ENCODE measurements at regions not wholly inside any gene's neighbourhood (a gene's known extent, or its start where the extent isn't known, plus 50 kb on each side); places are given as distances from the start of the nearest gene placed in this dataset.

- TF ChIP-seq CTCF (IDR thresholded peaks at IDR 0.05; ENCODE audit: low read depth, low read length), result no peak
Observed at GRCh38 chr3:10599444-10599843, 94.1 kb upstream of the ATP2B2 start.

GRCh38 chr3:10600296-10600714, 94.9 kb upstream of the ATP2B2 start:
- no peak overlapping the region for H3K4me3 ChIP-seq (ENCODE audit: low read depth, low read length)
- no peak for TF ChIP-seq CTCF (IDR thresholded peaks at IDR 0.05; ENCODE audit: low read depth, low read length)

More at GRCh38 chr3:10599444-10599843, 94.1 kb upstream of the ATP2B2 start:
- H3K4me3 ChIP-seq (ENCODE audit: low read depth, low read length), result no peak overlapping the region

GRCh38 chr3:10600726-10601125, 95.3 kb upstream of the ATP2B2 start:
- TF ChIP-seq CTCF (IDR thresholded peaks at IDR 0.05; ENCODE audit: low read depth, low read length), result no peak
- H3K4me3 ChIP-seq (ENCODE audit: low read depth, low read length), result no peak overlapping the region

DNA sequence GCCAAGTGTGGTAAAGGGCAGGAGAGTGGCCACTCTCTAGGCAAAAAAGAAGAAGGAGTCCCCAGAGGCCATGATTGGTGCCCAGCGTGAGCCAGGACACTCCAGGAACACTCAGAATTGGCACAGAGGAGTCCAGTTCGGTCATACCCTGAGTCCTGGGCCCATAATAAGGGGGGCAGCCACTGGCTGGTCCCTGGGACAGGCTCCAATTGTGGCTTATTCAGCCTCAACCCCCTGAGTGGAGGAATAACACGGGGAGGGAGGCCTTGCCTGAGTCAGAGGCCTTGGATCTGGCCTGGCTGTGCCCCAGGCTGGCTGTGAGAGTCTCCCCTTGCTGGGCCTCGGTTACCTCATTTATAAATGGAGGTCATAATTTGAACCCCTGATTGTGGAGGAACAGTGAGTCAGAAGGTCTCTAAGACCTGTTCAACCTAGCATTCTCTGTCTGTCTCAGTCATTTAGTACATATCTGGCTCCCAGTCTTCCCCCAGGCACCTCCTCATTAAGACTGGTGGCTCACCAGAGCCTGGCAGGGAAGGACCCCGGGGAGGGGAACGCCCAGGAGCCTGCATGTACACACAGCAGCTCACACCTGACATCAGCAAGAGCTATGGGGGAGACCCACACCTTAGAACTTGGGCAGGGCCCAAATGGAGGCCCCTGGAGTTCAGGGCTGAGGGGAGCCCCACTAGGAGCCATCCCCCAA, 95.9 kb upstream of the ATP2B2 start:
- no peak overlapping the region for H3K4me3 ChIP-seq (ENCODE audit: low read depth, low read length)
- no peak for TF ChIP-seq CTCF (IDR thresholded peaks at IDR 0.05; ENCODE audit: low read depth, low read length)

- TF ChIP-seq CTCF (IDR thresholded peaks at IDR 0.05; ENCODE audit: low read depth, low read length), result no peak
- no peak overlapping the region for H3K4me3 ChIP-seq (ENCODE audit: low read depth, low read length)
Observed at GRCh38 chr3:10601857-10602230, 96.5 kb upstream of the ATP2B2 start.

GRCh38 chr3:10602271-10602670, 96.9 kb upstream of the ATP2B2 start:
- no peak overlapping the region for H3K4me3 ChIP-seq (ENCODE audit: low read depth, low read length)
- TF ChIP-seq CTCF (IDR thresholded peaks at IDR 0.05; ENCODE audit: low read depth, low read length), result no peak

DNA sequence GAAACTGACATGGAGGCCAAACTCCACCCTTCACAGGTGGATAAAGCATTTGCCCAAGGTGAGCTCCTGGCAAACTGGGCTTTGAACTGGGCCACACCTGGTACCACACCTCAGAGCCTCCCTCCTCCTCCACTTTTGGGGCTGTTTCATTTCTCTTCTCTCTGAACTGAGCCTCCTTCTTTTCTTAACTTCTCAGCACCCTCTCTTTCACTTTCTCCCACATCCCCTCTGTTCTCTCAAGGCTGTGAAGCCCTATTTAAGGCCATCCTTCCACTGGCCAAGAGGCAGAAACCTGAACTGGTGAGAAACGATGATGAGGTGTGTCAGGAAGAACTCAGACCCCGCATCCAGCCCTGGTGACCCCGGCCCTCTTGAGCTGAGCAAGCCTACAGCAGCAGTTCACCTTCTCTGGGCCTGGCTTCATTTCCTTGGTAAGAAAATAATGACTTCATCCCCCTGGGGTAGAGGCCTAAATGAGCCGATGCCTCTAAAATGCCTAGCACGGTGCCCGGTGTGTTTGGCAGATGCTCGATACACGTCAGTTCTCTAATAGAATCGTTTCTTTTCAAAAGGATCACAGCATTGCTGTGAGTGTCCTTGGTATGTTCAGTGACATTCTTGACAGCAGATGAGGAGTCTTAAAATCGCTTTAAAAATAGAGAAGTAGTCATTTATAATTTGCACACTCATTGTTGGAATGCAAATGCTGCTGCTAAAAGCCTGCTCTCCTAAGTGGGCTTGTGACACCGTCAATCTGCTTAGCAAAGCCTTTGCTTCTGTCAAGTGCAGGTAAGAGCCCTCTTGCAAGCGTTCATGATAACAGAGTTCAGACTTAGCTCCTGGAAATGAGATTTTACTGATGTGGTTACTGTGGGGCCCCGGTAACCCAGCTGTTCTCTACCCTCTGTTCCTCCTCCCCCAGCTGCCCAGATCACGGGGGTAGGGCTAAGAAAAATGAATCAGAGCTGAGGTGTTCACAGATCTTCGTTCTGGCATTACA, 97.7 kb upstream of the ATP2B2 start:
- TF ChIP-seq CTCF (IDR thresholded peaks at IDR 0.05; ENCODE audit: low read depth, low read length), result no peak
- H3K4me3 ChIP-seq (ENCODE audit: low read depth, low read length), result no peak overlapping the region
